Tibial nerve (tissue), 4 donors: ENCODE measurements at regions not wholly inside any gene's neighbourhood (a gene's known extent, or its start where the extent isn't known, plus 50 kb on each side); places are given as distances from the start of the nearest gene placed in this dataset.

Experiments used
- DNase-seq, 2 donors: peaks; one replicate each; pipeline ENCODE4 v3.0.0-alpha.2; 2019; ENCODE audit warnings: low spot score in 2 of 2
- H3K27ac ChIP-seq, 4 donors: fragments of 200-600 bp; sonication (generic) in 3 of 4; one replicate each; pipeline ENCODE4 v1.5.1; 2017 to 2019; ENCODE audit warnings: mild to moderate bottlenecking in 1 of 4
- H3K27me3 ChIP-seq, 2 donors: fragments of 200-600 bp; sonication (generic) in 1 of 2; one replicate each; pipeline versions ENCODE4 v1.5.1 to v1.6.0; 2017 to 2019
- H3K36me3 ChIP-seq, 3 donors: fragments of 200-600 bp; sonication (generic); one replicate each; pipeline ENCODE4 v1.5.1; 2018 to 2019
- H3K4me1 ChIP-seq, 4 donors: fragments of 200-600 bp; sonication (generic) in 3 of 4; one replicate each; pipeline ENCODE4 v1.5.1; 2017 to 2019
- H3K4me3 ChIP-seq, 4 donors: fragments of 200-600 bp; sonication (generic) in 3 of 4; one replicate each; pipeline ENCODE4 v1.5.1; 2017 to 2019; ENCODE audit warnings: mild to moderate bottlenecking in 1 of 4, moderate library complexity in 1 of 4
- H3K9me3 ChIP-seq, 4 donors: fragments of 200-600 bp; sonication (generic) in 3 of 4; one replicate each; pipeline ENCODE4 v1.5.1; 2017 to 2019
- EP300 ChIP-seq, 2 donors: sonication (generic); formaldehyde crosslinking; IDR thresholded peaks; one replicate each; pipeline ENCODE4 v1.6.1; 2017; ENCODE audit warnings: antibody characterized with exemption in 2 of 2, mild to moderate bottlenecking in 1 of 2
- POLR2A ChIP-seq, 2 donors: fragments of 450-650 bp; IDR thresholded peaks; one replicate each; pipeline ENCODE4 v1.6.1; 2017; ENCODE audit warnings: antibody characterized with exemption in 2 of 2, mild to moderate bottlenecking in 2 of 2, moderate library complexity in 2 of 2
- WGBS, 2 donors: methylation state at CpG; one replicate each; pipeline ENCODE4 v1.1.5; 2018; 5-methylcytosine and 5-hydroxymethylcytosine counted together
- TF ChIP-seq, protein P1 (sequence below), 5 experiments: fragments of 200-600 bp in 3 of 5; fragments of 450-650 bp in 2 of 5; sonication (generic) in 3 of 5; IDR thresholded peaks; one replicate each; pipeline ENCODE4 v1.5.1; 2016 to 2019; ENCODE audit warnings: antibody characterized with exemption in 5 of 5, mild to moderate bottlenecking in 3 of 5, moderate library complexity in 2 of 5

- Histone ChIP-seq H3K4me3 (no peak overlapping the region), H3K27me3 (no peaks in the 10 kb centered on the region), H3K9me3 (no peaks in the 10 kb centered on the region), H3K36me3 (peaks cover 0 to 26% (median 0%) of the 10 kb centered on the region in 3 donors), H3K4me1 (no peaks in the 10 kb centered on the region), H3K27ac (no peak overlapping the region)
- 53 to 68% methylated on average over 9 of the region's 9 CpGs for WGBS, 2 donors
- no peak for DNase-seq
- TF ChIP-seq EP300 (IDR thresholded peaks at IDR 0.05) (no peak), POLR2A (IDR thresholded peaks at IDR 0.05) (no peak)
- TF ChIP-seq, protein P1, sequence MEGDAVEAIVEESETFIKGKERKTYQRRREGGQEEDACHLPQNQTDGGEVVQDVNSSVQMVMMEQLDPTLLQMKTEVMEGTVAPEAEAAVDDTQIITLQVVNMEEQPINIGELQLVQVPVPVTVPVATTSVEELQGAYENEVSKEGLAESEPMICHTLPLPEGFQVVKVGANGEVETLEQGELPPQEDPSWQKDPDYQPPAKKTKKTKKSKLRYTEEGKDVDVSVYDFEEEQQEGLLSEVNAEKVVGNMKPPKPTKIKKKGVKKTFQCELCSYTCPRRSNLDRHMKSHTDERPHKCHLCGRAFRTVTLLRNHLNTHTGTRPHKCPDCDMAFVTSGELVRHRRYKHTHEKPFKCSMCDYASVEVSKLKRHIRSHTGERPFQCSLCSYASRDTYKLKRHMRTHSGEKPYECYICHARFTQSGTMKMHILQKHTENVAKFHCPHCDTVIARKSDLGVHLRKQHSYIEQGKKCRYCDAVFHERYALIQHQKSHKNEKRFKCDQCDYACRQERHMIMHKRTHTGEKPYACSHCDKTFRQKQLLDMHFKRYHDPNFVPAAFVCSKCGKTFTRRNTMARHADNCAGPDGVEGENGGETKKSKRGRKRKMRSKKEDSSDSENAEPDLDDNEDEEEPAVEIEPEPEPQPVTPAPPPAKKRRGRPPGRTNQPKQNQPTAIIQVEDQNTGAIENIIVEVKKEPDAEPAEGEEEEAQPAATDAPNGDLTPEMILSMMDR (IDR thresholded peaks at IDR 0.05): no peak
Measured at GRCh38 chr6:2435323-2435722, 189.9 kb upstream of the GMDS start.

- TF ChIP-seq POLR2A (IDR thresholded peaks at IDR 0.05): no peak
- TF ChIP-seq, protein P1 (IDR thresholded peaks at IDR 0.05): no peak
- 61 to 72% methylated on average over 6 of the region's 6 CpGs for WGBS, 2 donors
- Histone ChIP-seq H3K27ac (no peak overlapping the region), H3K9me3 (no peaks in the 10 kb centered on the region), H3K4me3 (no peak overlapping the region), H3K36me3 (peaks cover 0 to 26% (median 0%) of the 10 kb centered on the region in 3 donors), H3K27me3 (no peaks in the 10 kb centered on the region), H3K4me1 (no peaks in the 10 kb centered on the region)
- no peak for DNase-seq
Measured at GRCh38 chr6:2434912-2435311, 189.5 kb upstream of the GMDS start.

- no peaks in the 10 kb centered on the region for H3K4me1 ChIP-seq
- H3K27me3 ChIP-seq: no peaks in the 10 kb centered on the region
- no peak overlapping the region for H3K27ac ChIP-seq
- peaks cover 0 to 29% (median 0%) of the 10 kb centered on the region in 3 donors for H3K36me3 ChIP-seq
- no peak for DNase-seq
- H3K4me3 ChIP-seq: no peak overlapping the region
- H3K9me3 ChIP-seq: no peaks in the 10 kb centered on the region
- 89 to 93% methylated on average over 6 of the region's 6 CpGs for WGBS, 2 donors
- no peak for TF ChIP-seq EP300 (IDR thresholded peaks at IDR 0.05)
- TF ChIP-seq POLR2A (IDR thresholded peaks at IDR 0.05): no peak
- TF ChIP-seq, protein P1 (IDR thresholded peaks at IDR 0.05): no peak
Measured at GRCh38 chr6:2434116-2434515, 188.7 kb upstream of the GMDS start.

- 90 to 93% methylated on average over 9 of the region's 9 CpGs for WGBS, 2 donors
- TF ChIP-seq POLR2A (IDR thresholded peaks at IDR 0.05) (no peak), EP300 (IDR thresholded peaks at IDR 0.05) (no peak)
- TF ChIP-seq, protein P1 (IDR thresholded peaks at IDR 0.05): no peak
- peaks cover 0 to 28% (median 0%) of the 10 kb centered on the region in 3 donors for H3K36me3 ChIP-seq
- H3K4me1 ChIP-seq: no peaks in the 10 kb centered on the region
- no peaks in the 10 kb centered on the region for H3K9me3 ChIP-seq
- no peaks in the 10 kb centered on the region for H3K27me3 ChIP-seq
- no peak overlapping the region for H3K4me3 ChIP-seq
- H3K27ac ChIP-seq: no peak overlapping the region
- no peak for DNase-seq
Measured at GRCh38 chr6:2433711-2434110, 188.3 kb upstream of the GMDS start.

DNA sequence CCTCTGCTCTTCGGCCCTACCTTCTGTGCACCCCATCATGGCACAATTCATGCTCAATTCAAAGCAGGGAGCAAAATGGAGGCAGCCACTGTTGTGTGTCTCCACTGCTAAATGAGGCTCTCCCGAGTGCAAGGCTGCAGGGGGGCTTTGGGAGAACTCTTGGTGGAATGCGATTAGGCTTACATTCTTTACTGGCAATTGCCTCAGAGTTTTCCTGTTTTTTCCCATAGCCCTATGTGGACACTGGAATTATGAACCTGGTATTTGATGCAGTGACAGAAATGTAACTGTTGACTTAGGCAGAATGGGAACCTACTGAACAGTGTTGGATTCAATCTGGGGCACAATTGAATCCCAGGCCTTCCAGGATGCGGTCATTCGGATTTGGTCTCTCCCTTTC is 187.9 kb upstream of the GMDS start:
- no peaks in the 10 kb centered on the region for H3K27me3 ChIP-seq
- H3K27ac ChIP-seq: no peak overlapping the region
- H3K4me1 ChIP-seq: no peaks in the 10 kb centered on the region
- 82 to 96% methylated on average over 5 of the region's 5 CpGs for WGBS, 2 donors
- no peaks in the 10 kb centered on the region for H3K9me3 ChIP-seq
- peaks cover 0 to 24% (median 0%) of the 10 kb centered on the region in 3 donors for H3K36me3 ChIP-seq
- no peak for DNase-seq
- TF ChIP-seq, protein P1 (IDR thresholded peaks at IDR 0.05): no peak
- TF ChIP-seq EP300 (IDR thresholded peaks at IDR 0.05) (no peak), POLR2A (IDR thresholded peaks at IDR 0.05) (no peak)
- no peak overlapping the region for H3K4me3 ChIP-seq
